ENCODE measurements at regions not wholly inside any gene's neighbourhood (a gene's known extent, or its start where the extent isn't known, plus 50 kb on each side); places are given as distances from the start of the nearest gene placed in this dataset.

- TF ChIP-seq, protein P1, sequence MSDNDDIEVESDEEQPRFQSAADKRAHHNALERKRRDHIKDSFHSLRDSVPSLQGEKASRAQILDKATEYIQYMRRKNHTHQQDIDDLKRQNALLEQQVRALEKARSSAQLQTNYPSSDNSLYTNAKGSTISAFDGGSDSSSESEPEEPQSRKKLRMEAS (IDR thresholded peaks at IDR 0.05; ENCODE audit: low read depth, low read length) = no peak
- TF ChIP-seq MYC (IDR thresholded peaks at IDR 0.05; ENCODE audit: low read depth, low read length) (no peak), POLR2A (IDR thresholded peaks at IDR 0.05; ENCODE audit: extremely low read depth, insufficient read length) (no peak)
- TF ChIP-seq, protein P2, sequence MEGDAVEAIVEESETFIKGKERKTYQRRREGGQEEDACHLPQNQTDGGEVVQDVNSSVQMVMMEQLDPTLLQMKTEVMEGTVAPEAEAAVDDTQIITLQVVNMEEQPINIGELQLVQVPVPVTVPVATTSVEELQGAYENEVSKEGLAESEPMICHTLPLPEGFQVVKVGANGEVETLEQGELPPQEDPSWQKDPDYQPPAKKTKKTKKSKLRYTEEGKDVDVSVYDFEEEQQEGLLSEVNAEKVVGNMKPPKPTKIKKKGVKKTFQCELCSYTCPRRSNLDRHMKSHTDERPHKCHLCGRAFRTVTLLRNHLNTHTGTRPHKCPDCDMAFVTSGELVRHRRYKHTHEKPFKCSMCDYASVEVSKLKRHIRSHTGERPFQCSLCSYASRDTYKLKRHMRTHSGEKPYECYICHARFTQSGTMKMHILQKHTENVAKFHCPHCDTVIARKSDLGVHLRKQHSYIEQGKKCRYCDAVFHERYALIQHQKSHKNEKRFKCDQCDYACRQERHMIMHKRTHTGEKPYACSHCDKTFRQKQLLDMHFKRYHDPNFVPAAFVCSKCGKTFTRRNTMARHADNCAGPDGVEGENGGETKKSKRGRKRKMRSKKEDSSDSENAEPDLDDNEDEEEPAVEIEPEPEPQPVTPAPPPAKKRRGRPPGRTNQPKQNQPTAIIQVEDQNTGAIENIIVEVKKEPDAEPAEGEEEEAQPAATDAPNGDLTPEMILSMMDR (IDR thresholded peaks at IDR 0.05; ENCODE audit: low read depth, low read length) = no peak
- no peak for DNase-seq (ENCODE audit: low read depth)
- no peak overlapping the region for H3K4me3 ChIP-seq (ENCODE audit: low read depth, low read length)
Observed at GRCh38 chr16:86070971-86071370, 172.0 kb downstream of the IRF8 start.

DNA sequence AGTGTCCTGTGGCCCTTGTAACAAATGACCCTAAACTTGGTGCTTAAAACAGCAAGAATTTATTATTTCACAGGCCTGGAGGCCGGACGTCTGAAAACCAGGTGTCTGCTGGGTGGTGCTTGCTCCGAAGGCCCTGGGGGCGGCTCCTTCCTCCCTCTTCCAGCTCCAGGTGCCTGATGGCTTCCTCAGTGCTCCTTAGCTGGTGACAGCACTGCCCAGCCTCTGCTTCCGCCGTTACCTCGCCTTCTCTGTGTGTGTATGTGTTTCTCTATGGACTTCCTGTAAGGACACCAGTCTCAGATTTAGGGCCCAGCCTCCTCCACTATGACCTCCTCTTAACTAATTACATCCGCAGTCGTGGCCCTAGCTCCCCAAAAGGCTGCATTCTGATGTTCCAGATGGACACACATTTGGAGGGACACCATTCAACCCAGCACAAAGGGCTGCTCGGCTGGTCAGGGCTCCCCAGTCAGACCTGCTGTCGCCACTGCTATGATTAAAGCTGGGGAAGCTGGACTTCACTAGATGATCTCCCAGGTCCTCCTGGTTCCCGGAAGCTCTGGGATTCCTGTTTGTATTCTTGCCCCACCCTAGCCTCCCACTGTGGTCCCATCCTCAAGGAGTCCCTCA is 172.8 kb downstream of the IRF8 start:
- no peak overlapping the region for H3K4me3 ChIP-seq (ENCODE audit: low read depth, low read length)
- TF ChIP-seq, protein P2 (IDR thresholded peaks at IDR 0.05; ENCODE audit: low read depth, low read length) = no peak
- TF ChIP-seq MYC (IDR thresholded peaks at IDR 0.05; ENCODE audit: low read depth, low read length) (no peak), POLR2A (IDR thresholded peaks at IDR 0.05; ENCODE audit: extremely low read depth, insufficient read length) (no peak)
- TF ChIP-seq, protein P1 (IDR thresholded peaks at IDR 0.05; ENCODE audit: low read depth, low read length) = no peak
- DNase-seq (ENCODE audit: low read depth) = no peak

DNA sequence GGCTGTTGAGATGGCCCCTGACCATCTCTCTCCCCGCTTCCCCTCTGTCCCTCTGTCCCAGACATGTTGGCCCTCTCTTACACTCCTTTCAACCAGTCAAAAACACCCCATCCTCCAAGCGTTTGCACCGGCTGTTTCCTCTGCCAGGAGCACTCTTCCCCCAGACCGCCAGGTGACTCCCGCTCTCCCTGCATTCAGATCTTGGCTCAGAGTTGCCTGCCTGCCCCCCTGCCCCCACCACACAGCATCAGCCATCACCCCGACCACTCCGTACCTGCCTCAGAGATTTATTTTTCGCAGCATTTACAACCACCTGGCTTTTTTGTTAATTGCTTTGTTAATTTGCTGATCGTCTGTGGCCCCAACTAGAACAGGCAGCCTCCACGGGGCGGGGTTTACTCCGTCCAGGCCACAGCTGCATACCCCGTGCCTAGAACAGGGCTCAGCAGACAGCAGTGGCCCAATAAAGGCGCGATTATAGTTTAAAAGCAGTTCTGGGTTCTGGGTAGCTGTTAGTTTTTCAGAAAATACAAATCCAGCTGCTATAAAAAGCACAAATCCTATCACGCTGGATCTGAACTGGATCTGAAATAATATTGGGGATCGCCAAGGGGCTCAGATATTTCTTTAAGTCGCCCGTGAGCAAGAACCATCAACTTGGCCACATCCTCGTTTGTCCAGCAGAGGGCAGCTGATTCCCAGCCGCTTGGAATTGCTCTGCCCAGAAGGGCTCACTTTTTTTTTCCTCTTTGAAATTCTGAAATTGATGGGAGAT is 173.6 kb downstream of the IRF8 start:
- TF ChIP-seq, protein P2 (IDR thresholded peaks at IDR 0.05; ENCODE audit: low read depth, low read length) = peak; percentile 80
- no peak for TF ChIP-seq POLR2A (IDR thresholded peaks at IDR 0.05; ENCODE audit: extremely low read depth, insufficient read length)
- H3K4me3 ChIP-seq (ENCODE audit: low read depth, low read length) = no peak overlapping the region
- peak; percentile 78 for DNase-seq (ENCODE audit: low read depth)

- DNase-seq (ENCODE audit: low read depth) = no peak
- H3K4me3 ChIP-seq (ENCODE audit: low read depth, low read length) = no peak overlapping the region
- TF ChIP-seq, protein P2 (IDR thresholded peaks at IDR 0.05; ENCODE audit: low read depth, low read length) = no peak
Observed at GRCh38 chr16:86073103-86073625, 174.2 kb downstream of the IRF8 start.

DNA sequence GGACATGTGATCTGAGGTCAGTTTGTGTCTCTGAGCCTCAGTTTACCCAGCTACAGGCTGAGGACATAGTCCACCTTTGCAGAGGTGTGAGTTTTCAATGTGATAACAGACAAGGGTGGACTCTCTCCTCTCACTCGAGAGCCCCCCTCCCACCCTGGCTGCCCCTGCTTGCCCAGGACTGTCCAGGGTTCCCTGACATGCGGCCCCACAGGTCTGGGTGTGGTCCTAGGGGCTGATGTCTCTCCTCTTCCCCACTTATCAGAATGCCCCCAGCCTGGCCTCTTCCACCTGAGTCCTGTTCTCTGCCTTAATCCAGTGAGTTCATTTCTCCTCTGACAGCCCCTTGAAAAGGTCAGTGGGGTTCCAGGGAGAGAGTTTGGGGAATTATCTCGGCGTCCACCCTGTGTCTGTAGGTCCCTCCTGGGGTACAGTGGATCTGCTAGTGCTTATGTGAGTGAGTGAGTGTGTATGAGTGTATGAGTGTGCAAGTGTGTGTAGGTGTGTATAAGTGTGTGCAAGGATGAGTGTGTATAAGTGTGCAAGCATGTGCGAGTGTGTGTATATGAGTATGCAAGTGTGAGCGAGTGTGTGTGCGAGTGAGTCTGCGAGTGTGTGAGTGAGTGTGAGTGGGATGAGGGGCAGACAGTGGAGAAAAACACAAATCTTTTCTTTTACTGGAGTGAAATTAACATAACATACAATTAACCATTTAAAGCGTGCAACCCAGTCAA is 175.0 kb downstream of the IRF8 start:
- TF ChIP-seq, protein P1 (IDR thresholded peaks at IDR 0.05; ENCODE audit: low read depth, low read length) = no peak
- TF ChIP-seq, protein P2 (IDR thresholded peaks at IDR 0.05; ENCODE audit: low read depth, low read length) = no peak
- TF ChIP-seq POLR2A (IDR thresholded peaks at IDR 0.05; ENCODE audit: extremely low read depth, insufficient read length) (no peak), MYC (IDR thresholded peaks at IDR 0.05; ENCODE audit: low read depth, low read length) (no peak)
- DNase-seq (ENCODE audit: low read depth) = no peak
- H3K4me3 ChIP-seq (ENCODE audit: low read depth, low read length) = no peak overlapping the region
